ENCODE measurements at regions not wholly inside any gene's neighbourhood (a gene's known extent, or its start where the extent isn't known, plus 50 kb on each side); places are given as distances from the start of the nearest gene placed in this dataset.

DNA sequence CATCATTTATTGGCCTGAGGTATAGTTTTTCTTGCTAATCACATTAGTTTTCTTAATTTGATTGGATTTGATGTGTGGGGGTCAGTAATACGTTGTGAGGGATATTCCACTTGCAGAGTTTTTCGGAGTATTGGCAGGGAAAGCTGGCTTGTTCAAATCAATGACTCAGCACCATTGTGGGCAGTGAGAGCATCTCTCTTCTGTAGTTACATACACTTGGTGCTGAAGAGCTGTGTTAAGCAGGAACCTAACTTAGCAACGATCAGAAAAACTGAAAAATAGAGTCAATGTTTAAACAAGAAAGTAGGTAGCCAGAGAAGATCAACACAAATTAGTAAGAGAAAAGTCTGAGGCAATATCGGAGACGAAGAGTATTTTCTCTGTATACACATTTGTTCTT is 344.6 kb upstream of the EDIL3 start:
- H3K27me3 Mint-ChIP-seq (ENCODE audit: low read depth) = no peaks in the 10 kb centered on the region
- no peaks in the 10 kb centered on the region for H3K36me3 Mint-ChIP-seq
- no peak for TF ChIP-seq CTCF (IDR thresholded peaks at IDR 0.05; ENCODE audit: unreplicated experiment)
- H3K4me1 Mint-ChIP-seq = no peaks in the 10 kb centered on the region
- no peak for DNase-seq (ENCODE audit: low spot score in 2 of 2, unreplicated experiment in 2 of 2)
- peaks cover 4% of the 10 kb centered on the region for H3K9me3 Mint-ChIP-seq
- no peak overlapping the region for H3K4me3 Mint-ChIP-seq
- H3K27ac Mint-ChIP-seq = no peak overlapping the region

DNA sequence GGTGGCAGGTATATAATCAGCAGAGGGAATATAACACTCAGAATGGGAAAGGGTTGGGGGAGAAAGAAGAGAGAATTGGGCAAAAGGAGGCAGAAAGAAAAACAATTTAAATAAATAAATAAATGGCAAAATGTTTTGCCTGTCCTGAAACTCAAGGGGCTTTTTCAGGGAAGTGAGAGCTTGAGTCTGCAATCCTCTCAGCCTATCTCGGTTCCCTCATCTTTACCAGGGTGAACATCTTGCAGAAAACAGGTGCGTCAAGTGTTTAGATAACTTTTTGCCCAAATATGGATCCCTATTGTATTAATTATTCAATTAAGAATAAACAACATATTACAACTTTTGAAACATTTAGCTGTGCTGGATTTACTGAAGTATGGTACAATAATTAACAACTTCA is 343.0 kb upstream of the EDIL3 start:
- DNase-seq (ENCODE audit: low spot score in 2 of 2, unreplicated experiment in 2 of 2) = no peak
- no peak overlapping the region for H3K27ac Mint-ChIP-seq
- H3K36me3 Mint-ChIP-seq = no peaks in the 10 kb centered on the region
- no peaks in the 10 kb centered on the region for H3K4me1 Mint-ChIP-seq
- no peak overlapping the region for H3K4me3 Mint-ChIP-seq
- H3K9me3 Mint-ChIP-seq = peaks cover 4% of the 10 kb centered on the region
- no peaks in the 10 kb centered on the region for H3K27me3 Mint-ChIP-seq (ENCODE audit: low read depth)
- TF ChIP-seq CTCF (IDR thresholded peaks at IDR 0.05; ENCODE audit: unreplicated experiment) = no peak

DNA sequence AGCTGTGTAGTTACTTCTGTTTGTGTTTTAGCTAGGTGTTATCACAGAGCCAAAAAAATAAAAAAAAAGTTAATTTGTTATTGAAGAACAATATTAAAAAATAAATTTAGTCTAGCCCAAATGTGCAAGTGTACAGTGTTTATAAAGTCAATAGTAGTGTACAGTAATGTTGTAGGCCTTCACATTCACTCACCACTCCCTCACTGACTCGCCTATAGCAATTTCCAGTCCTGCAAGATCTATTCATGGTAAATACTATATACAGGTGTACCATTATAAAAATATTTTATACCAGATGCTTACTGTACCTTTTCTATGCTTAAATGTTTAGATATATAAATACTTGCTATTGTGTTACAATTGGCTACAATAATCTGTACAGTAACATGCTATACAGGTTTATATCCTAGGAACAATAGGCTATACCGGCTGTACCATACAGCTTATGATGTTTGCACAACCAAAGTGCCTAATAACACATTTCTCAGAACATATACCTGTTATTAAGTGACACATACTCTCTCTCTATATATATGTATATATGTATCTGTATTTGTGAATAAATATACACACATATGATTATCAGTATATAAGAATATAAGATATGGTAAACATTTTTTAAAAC is 341.4 kb upstream of the EDIL3 start:
- no peaks in the 10 kb centered on the region for H3K4me1 Mint-ChIP-seq
- no peak for DNase-seq (ENCODE audit: low spot score in 2 of 2, unreplicated experiment in 2 of 2)
- no peak overlapping the region for H3K4me3 Mint-ChIP-seq
- no peaks in the 10 kb centered on the region for H3K27me3 Mint-ChIP-seq (ENCODE audit: low read depth)
- H3K27ac Mint-ChIP-seq = no peak overlapping the region
- H3K36me3 Mint-ChIP-seq = no peaks in the 10 kb centered on the region
- H3K9me3 Mint-ChIP-seq = no peaks in the 10 kb centered on the region
- no peak for TF ChIP-seq CTCF (IDR thresholded peaks at IDR 0.05; ENCODE audit: unreplicated experiment)

DNA sequence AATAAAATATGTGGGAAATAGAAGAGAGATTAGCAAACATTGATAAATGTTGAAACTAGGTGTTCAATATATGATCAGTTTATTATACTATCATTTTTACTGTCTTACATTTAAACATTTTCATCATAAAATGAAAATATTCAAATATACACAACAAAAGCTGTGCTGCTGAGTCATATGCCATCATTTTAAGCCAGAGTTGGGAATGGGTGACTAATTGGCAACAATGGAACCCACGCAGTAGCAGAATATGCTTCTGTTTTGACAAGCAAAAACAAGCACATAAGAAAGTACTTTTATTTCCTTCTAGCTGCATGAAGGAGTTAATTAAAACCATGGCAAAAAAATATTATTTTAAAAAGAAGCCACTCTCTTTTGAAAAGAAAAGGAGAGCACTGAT is 340.0 kb upstream of the EDIL3 start:
- TF ChIP-seq CTCF (IDR thresholded peaks at IDR 0.05; ENCODE audit: unreplicated experiment) = no peak
- Mint-ChIP-seq H3K4me3 (no peak overlapping the region), H3K9me3 (peaks cover 7% of the 10 kb centered on the region), H3K4me1 (no peaks in the 10 kb centered on the region), H3K36me3 (no peaks in the 10 kb centered on the region), H3K27me3 (ENCODE audit: low read depth) (no peaks in the 10 kb centered on the region), H3K27ac (no peak overlapping the region)
- DNase-seq (ENCODE audit: low spot score in 2 of 2, unreplicated experiment in 2 of 2) = no peak

DNA sequence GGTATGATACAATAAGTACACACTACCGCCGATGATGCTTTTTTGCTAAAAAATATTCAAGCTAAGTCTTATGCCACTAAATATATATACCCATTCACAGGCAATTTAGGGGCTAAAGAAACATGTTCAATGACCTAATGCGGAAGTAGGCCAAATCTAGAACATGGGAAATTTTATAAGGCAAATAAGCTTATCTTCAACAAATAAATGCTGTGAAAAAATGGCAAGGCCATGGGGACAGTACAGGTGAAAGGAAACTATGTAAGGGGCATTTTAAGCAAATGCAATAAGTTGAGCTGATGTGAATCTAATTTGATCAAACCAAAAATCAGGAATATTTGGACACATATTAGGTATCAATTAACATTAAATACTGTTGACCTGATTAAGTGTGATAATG is 339.5 kb upstream of the EDIL3 start:
- H3K4me3 Mint-ChIP-seq = no peak overlapping the region
- H3K27me3 Mint-ChIP-seq (ENCODE audit: low read depth) = no peaks in the 10 kb centered on the region

More for the DNA sequence above, 339.5 kb upstream of the EDIL3 start:
- Mint-ChIP-seq H3K9me3 (peaks cover 12% of the 10 kb centered on the region), H3K36me3 (no peaks in the 10 kb centered on the region), H3K4me1 (no peaks in the 10 kb centered on the region), H3K27ac (no peak overlapping the region)
- no peak for DNase-seq (ENCODE audit: low spot score in 2 of 2, unreplicated experiment in 2 of 2)
- TF ChIP-seq CTCF (IDR thresholded peaks at IDR 0.05; ENCODE audit: unreplicated experiment) = no peak
